GM23338 (cell line): ENCODE measurements at regions not wholly inside any gene's neighbourhood (a gene's known extent, or its start where the extent isn't known, plus 50 kb on each side); places are given as distances from the start of the nearest gene placed in this dataset.

Experiments
- ATAC-seq: fragments of 200-7000 bp; cut with Tn5 transposase; 3 replicates; pipeline ENCODE4 v1.9.1; 2020
- DNase-seq: peaks from one replicate; pipeline ENCODE4 v3.0.0-alpha.2; 2015; ENCODE audit warnings: low spot score
- H2AFZ ChIP-seq: fragments of 200-600 bp; sonication (generic); 2 replicates; pipeline ENCODE4 v1.8.0; 2016; ENCODE audit warnings: antibody characterized with exemption, mild to moderate bottlenecking, moderate library complexity
- H3F3A ChIP-seq: fragments of 200-600 bp; sonication (generic); replicated peaks from 2 replicates; pipeline ENCODE4 v1.8.0; 2017; ENCODE audit warnings: antibody characterized with exemption, mixed run types, low read depth
- H3K27ac ChIP-seq: fragments of 200-600 bp; sonication (generic); 2 replicates; pipeline ENCODE4 v1.6.1; 2016; ENCODE audit warnings: low read depth
- H3K27me3 ChIP-seq: fragments of 200-600 bp; sonication (generic); 2 replicates; pipeline ENCODE4 v1.8.0; 2016; ENCODE audit warnings: mild to moderate bottlenecking, mixed run types, moderate library complexity; ENCODE audit not compliant: insufficient read depth
- H3K36me3 ChIP-seq: fragments of 200-600 bp; sonication (generic); 2 replicates; pipeline ENCODE4 v1.8.0; 2016; ENCODE audit warnings: mild to moderate bottlenecking; ENCODE audit not compliant: insufficient read depth
- H3K4me1 ChIP-seq: fragments of 200-600 bp; sonication (generic); 2 replicates; pipeline ENCODE4 v1.8.0; 2016; ENCODE audit warnings: mild to moderate bottlenecking, moderate library complexity; ENCODE audit not compliant: insufficient read depth
- H3K4me2 ChIP-seq: fragments of 200-600 bp; sonication (generic); 2 replicates; pipeline ENCODE4 v1.7.1; 2017; ENCODE audit warnings: mixed run types
- H3K4me3 ChIP-seq: fragments of 200-600 bp; sonication (generic); 2 replicates; pipeline ENCODE4 v1.6.1; 2016; ENCODE audit warnings: mixed run types
- H3K79me2 ChIP-seq: fragments of 200-600 bp; sonication (generic); replicated peaks from 2 replicates; pipeline ENCODE4 v1.8.0; 2017; ENCODE audit warnings: mild to moderate bottlenecking; ENCODE audit not compliant: insufficient read depth
- H3K9me2 ChIP-seq: fragments of 200-600 bp; sonication (generic); 2 replicates; pipeline ENCODE4 v1.8.0; 2017; ENCODE audit not compliant: insufficient read depth
- H4K20me1 ChIP-seq: fragments of 200-600 bp; sonication (generic); replicated peaks from 2 replicates; pipeline ENCODE4 v1.8.0; 2017; ENCODE audit warnings: mild to moderate bottlenecking; ENCODE audit not compliant: insufficient read depth
- H3K27ac Mint-ChIP-seq: 2 replicates; pipeline ENCODE4 v1.8.0; 2020; ENCODE audit warnings: inconsistent platforms, mild to moderate bottlenecking, moderate library complexity, mixed read lengths
- H3K27me3 Mint-ChIP-seq: 3 replicates; pipeline ENCODE4 v1.8.0; 2022; ENCODE audit warnings: low read depth, mild to moderate bottlenecking, moderate library complexity, mixed read lengths, inconsistent platforms; ENCODE audit not compliant: insufficient read depth, poor library complexity
- H3K36me3 Mint-ChIP-seq: 3 replicates; pipeline ENCODE4 v1.8.0; 2021; ENCODE audit warnings: low read depth, mild to moderate bottlenecking, inconsistent platforms, moderate library complexity, mixed read lengths
- H3K4me1 Mint-ChIP-seq: 3 replicates; pipeline ENCODE4 v1.8.0; 2020; ENCODE audit warnings: mild to moderate bottlenecking, inconsistent platforms, mixed read lengths
- H3K4me3 Mint-ChIP-seq: 3 replicates; pipeline ENCODE4 v1.8.0; 2021; ENCODE audit warnings: moderate library complexity, mild to moderate bottlenecking, inconsistent platforms, mixed read lengths
- H3K9me3 Mint-ChIP-seq: 3 replicates; pipeline ENCODE4 v1.8.0; 2020; ENCODE audit warnings: moderate library complexity, mild to moderate bottlenecking, inconsistent platforms, mixed read lengths
- CREB1 ChIP-seq: fragments of 250-450 bp; sonication (Bioruptor Pico); IDR thresholded peaks from 2 replicates; pipeline ENCODE4 v1.5.0; 2020; ENCODE audit warnings: low read depth, mild to moderate bottlenecking, moderate library complexity
- CTCF ChIP-seq, 2 experiments: fragments of 200-600 bp in 1 of 2; sonication (generic) in 1 of 2; conservative IDR thresholded peaks; 2 replicates each; pipeline versions ENCODE4 v1.5.1 to v1.6.1; 2016 to 2017; ENCODE audit warnings: antibody characterized with exemption in 2 of 2, low read depth in 2 of 2, mild to moderate bottlenecking in 2 of 2, moderate library complexity in 1 of 2
- ETS1 ChIP-seq: IDR thresholded peaks from 2 replicates; pipeline ENCODE4 v1.6.1; 2016; ENCODE audit warnings: antibody characterized with exemption
- EZH2 ChIP-seq: fragments of 200-600 bp; sonication (generic); IDR thresholded peaks from one replicate; pipeline ENCODE4 v1.8.0; 2017; ENCODE audit warnings: antibody characterized with exemption, mild to moderate bottlenecking, low read depth; ENCODE audit not compliant: unreplicated experiment
- EZH2phosphoT487 ChIP-seq: fragments of 200-600 bp; sonication (generic); IDR thresholded peaks from one replicate; pipeline ENCODE4 v1.8.1; 2018; ENCODE audit warnings: antibody characterized with exemption; ENCODE audit not compliant: unreplicated experiment
- JUNB ChIP-seq: IDR thresholded peaks from one replicate; pipeline ENCODE4 v1.6.1; 2016; ENCODE audit warnings: antibody characterized with exemption; ENCODE audit not compliant: unreplicated experiment
- NANOG ChIP-seq: IDR thresholded peaks from 2 replicates; pipeline ENCODE4 v1.6.1; 2016; ENCODE audit warnings: antibody characterized with exemption, borderline replicate concordance
- POLR2AphosphoS5 ChIP-seq: IDR thresholded peaks from 2 replicates; pipeline ENCODE4 v1.6.1; 2016; ENCODE audit warnings: antibody characterized with exemption, low read depth
- REST ChIP-seq: IDR thresholded peaks from one replicate; pipeline ENCODE4 v1.6.1; 2018; ENCODE audit warnings: antibody characterized with exemption; ENCODE audit not compliant: unreplicated experiment
- STAT1 ChIP-seq: IDR thresholded peaks from one replicate; pipeline ENCODE4 v1.6.1; 2016; ENCODE audit warnings: antibody characterized with exemption; ENCODE audit not compliant: unreplicated experiment
- ZNF114 ChIP-seq: fragments of 250-450 bp; sonication (Bioruptor Pico); IDR thresholded peaks from 2 replicates; pipeline ENCODE4 v1.5.0; 2020; ENCODE audit warnings: mild to moderate bottlenecking, moderate library complexity
- ZNF331 ChIP-seq: fragments of 250-450 bp; sonication (Bioruptor Pico); IDR thresholded peaks from 2 replicates; pipeline ENCODE4 v1.5.0; 2020; ENCODE audit warnings: low read depth, mild to moderate bottlenecking, moderate library complexity

- H3K9me2 ChIP-seq: 0 out of 2 replicates have a peak, but pooled peaks cover 5% of the 10 kb centered on the region
- Mint-ChIP-seq H3K4me1 (peaks cover 4% of the 10 kb centered on the region; the same call in 2 of the 3 replicates), H3K36me3 (no peaks in the 10 kb centered on the region), H3K9me3 (no peaks in the 10 kb centered on the region), H3K27ac (no peak overlapping the region), H3K27me3 (peaks cover 4% of the 10 kb centered on the region), H3K4me3 (no peak overlapping the region)
- H3K4me3 ChIP-seq: no peak overlapping the region
- no peak for DNase-seq
- H3K27ac ChIP-seq: no peak overlapping the region
- no peak for ATAC-seq
- H3K4me1 ChIP-seq: no peaks in the 10 kb centered on the region
- no peaks in the 10 kb centered on the region for H4K20me1 ChIP-seq
- H3F3A ChIP-seq: no peaks in the 10 kb centered on the region
- H2AFZ ChIP-seq: no peak overlapping the region
- TF ChIP-seq REST: no peak
- no peak for TF ChIP-seq EZH2phosphoT487
- no peak for TF ChIP-seq ETS1
- no peaks in the 10 kb centered on the region for H3K79me2 ChIP-seq
- H3K4me2 ChIP-seq: no peak overlapping the region
- H3K27me3 ChIP-seq: no peaks in the 10 kb centered on the region
- H3K36me3 ChIP-seq: no peaks in the 10 kb centered on the region
Observed at GRCh38 chr11:100472727-100473389, 214.2 kb upstream of the ARHGAP42 start.

- Histone ChIP-seq H3K36me3 (no peaks in the 10 kb centered on the region), H3K4me3 (no peak overlapping the region), H3K79me2 (no peaks in the 10 kb centered on the region), H3K27me3 (no peaks in the 10 kb centered on the region), H3K27ac (no peak overlapping the region), H3F3A (no peaks in the 10 kb centered on the region), H2AFZ (no peak overlapping the region), H3K4me1 (no peaks in the 10 kb centered on the region), H4K20me1 (no peaks in the 10 kb centered on the region), H3K9me2 (0 out of 2 replicates have a peak, but pooled peaks cover 5% of the 10 kb centered on the region), H3K4me2 (no peak overlapping the region)
- no peaks in the 10 kb centered on the region for H3K4me1 Mint-ChIP-seq
- no peak overlapping the region for H3K27ac Mint-ChIP-seq
- no peak for DNase-seq
- ATAC-seq: no peak
- no peaks in the 10 kb centered on the region for H3K36me3 Mint-ChIP-seq
- TF ChIP-seq ETS1 (no peak), CREB1 (CRISPR knock-in tag) (no peak), NANOG (no peak), EZH2phosphoT487 (no peak), POLR2AphosphoS5 (no peak), ZNF331 (no peak), REST (no peak), EZH2 (no peak), CTCF (conservative IDR thresholded peaks at IDR 0.05; ENCODE audit: low read depth in 2 of 2) (no peak), STAT1 (no peak), JUNB (no peak), ZNF114 (no peak)
- no peak overlapping the region for H3K4me3 Mint-ChIP-seq
- no peaks in the 10 kb centered on the region for H3K9me3 Mint-ChIP-seq
- peaks cover 4% of the 10 kb centered on the region for H3K27me3 Mint-ChIP-seq
Observed at GRCh38 chr11:100473390-100473740, 213.7 kb upstream of the ARHGAP42 start.
